ENCODE measurements at regions not wholly inside any gene's neighbourhood (a gene's known extent, or its start where the extent isn't known, plus 50 kb on each side); places are given as distances from the start of the nearest gene placed in this dataset.

DNA sequence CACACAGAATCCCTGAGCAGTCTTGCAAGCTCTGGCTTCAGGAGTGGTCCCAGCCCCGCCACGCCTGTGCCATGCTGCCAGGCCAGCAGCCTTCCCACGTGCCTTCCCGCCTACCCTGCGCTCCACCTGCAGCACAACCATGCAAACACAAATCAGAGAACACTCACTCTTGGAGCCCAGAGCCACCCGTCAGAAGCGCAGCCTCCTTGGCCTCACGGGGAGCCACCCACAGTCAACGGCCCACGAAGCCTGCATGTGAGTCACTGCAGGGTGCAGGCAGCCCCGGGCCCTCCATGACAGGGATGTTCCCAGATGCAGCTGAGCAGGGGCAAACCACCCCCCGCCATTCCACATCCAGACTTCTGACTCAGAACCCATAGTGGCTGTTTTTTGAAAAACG, 217.0 kb downstream of the DLL1 start:
- Histone ChIP-seq H3K9me1 (replicated peaks; ENCODE audit: control insufficient read depth, extremely low read depth, insufficient read depth, low read length) (no peaks in the 10 kb centered on the region), H3K4me2 (ENCODE audit: insufficient read depth, low read length) (no peak overlapping the region), H3K27ac (ENCODE audit: insufficient read depth, low read depth, low read length) (no peak overlapping the region), H2AFZ (ENCODE audit: low read depth, low read length) (no peak overlapping the region), H3K4me3 (replicated peaks in 1 of 3; ENCODE audit: insufficient read depth in 1 of 3, low read depth in 1 of 3, low read length in 3 of 3) (no peak overlapping the region), H3K27me3 (ENCODE audit: control insufficient read depth in 2 of 2, insufficient read depth in 2 of 2, low read length in 2 of 2) (no peaks in the 10 kb centered on the region), H3K9me3 (replicated peaks; ENCODE audit: control insufficient read depth, insufficient read depth, low read length) (no peaks in the 10 kb centered on the region), H3K4me1 (ENCODE audit: control insufficient read depth, extremely low read depth, insufficient read depth, low read length) (no peaks in the 10 kb centered on the region), H4K20me1 (replicated peaks; ENCODE audit: control insufficient read depth, extremely low read depth, insufficient read depth, low read length) (no peaks in the 10 kb centered on the region), H3K79me2 (ENCODE audit: control insufficient read depth, insufficient read depth, low read length) (no peaks in the 10 kb centered on the region), H3K9ac (replicated peaks; ENCODE audit: extremely low read depth, insufficient read depth, low read length) (no peak overlapping the region), H3K36me3 (ENCODE audit: control insufficient read depth in 2 of 2, extremely low read depth in 1 of 2, insufficient read depth in 2 of 2, low read length in 2 of 2) (no peaks in the 10 kb centered on the region)
- FAIRE-seq (no peak), DNase-seq (ENCODE audit: low read depth, low spot score) (no peak)
- CTCF ChIA-PET, result no interaction called here
- TF ChIP-seq MYC (IDR thresholded peaks at IDR 0.05; ENCODE audit: low read depth, low read length) (no peak), POLR2A (IDR thresholded peaks at IDR 0.05; ENCODE audit: low read depth, low read length) (no peak), JUN (IDR thresholded peaks at IDR 0.05; ENCODE audit: borderline replicate concordance, insufficient read depth, insufficient read length, low read depth) (no peak), POLR2AphosphoS5 (IDR thresholded peaks at IDR 0.05; ENCODE audit: insufficient read depth, low read depth, low read length) (no peak), GATA2 (IDR thresholded peaks at IDR 0.05; ENCODE audit: insufficient read depth, insufficient read length, low read depth, low read length) (no peak), EZH2 (IDR thresholded peaks at IDR 0.05; ENCODE audit: borderline replicate concordance, low read depth, low read length, severe bottlenecking) (no peak)
- dilution Hi-C loops (cut with MboI; ENCODE audit: extremely low pct_ligation_motif_present, low sequenced_read_pairs) (no loop called here), intact Hi-C loops (cut with micrococcal nuclease) (no loop called here)
- BruUV-seq (replicated peaks), result no TSS peak
- POLR2A ChIA-PET, result no interaction called here

DNA sequence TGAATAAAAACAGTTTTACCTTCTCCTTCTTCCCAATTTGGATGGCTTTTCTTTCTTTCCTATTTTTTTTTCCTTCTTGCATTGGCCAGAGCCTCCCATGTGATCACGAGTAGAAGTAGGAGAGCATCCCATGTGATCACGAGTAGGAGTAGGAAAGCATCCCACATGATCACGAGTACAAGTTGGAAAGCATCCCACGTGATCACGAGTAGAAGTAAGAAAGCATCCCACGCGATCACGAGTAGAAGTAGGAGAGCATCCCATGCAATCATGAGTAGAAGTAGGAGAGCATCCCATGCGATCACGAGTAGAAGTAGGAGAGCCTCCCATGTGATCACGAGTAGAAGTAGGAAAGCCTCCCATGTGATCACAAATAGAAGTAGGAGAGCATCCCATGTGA, 218.6 kb downstream of the DLL1 start:
- ChIA-PET CTCF (no interaction called here), POLR2A (no interaction called here)
- dilution Hi-C loops (cut with MboI; ENCODE audit: extremely low pct_ligation_motif_present, low sequenced_read_pairs), result no loop called here

More for the DNA sequence above, 218.6 kb downstream of the DLL1 start:
- Histone ChIP-seq H3K27me3 (ENCODE audit: control insufficient read depth in 2 of 2, insufficient read depth in 2 of 2, low read length in 2 of 2) (no peaks in the 10 kb centered on the region), H3K36me3 (ENCODE audit: control insufficient read depth in 2 of 2, extremely low read depth in 1 of 2, insufficient read depth in 2 of 2, low read length in 2 of 2) (no peaks in the 10 kb centered on the region), H3K79me2 (ENCODE audit: control insufficient read depth, insufficient read depth, low read length) (no peaks in the 10 kb centered on the region), H4K20me1 (replicated peaks; ENCODE audit: control insufficient read depth, extremely low read depth, insufficient read depth, low read length) (no peaks in the 10 kb centered on the region), H3K4me3 (replicated peaks in 1 of 3; ENCODE audit: insufficient read depth in 1 of 3, low read depth in 1 of 3, low read length in 3 of 3) (no peak overlapping the region), H3K9ac (replicated peaks; ENCODE audit: extremely low read depth, insufficient read depth, low read length) (no peak overlapping the region), H3K4me2 (ENCODE audit: insufficient read depth, low read length) (no peak overlapping the region), H3K4me1 (ENCODE audit: control insufficient read depth, extremely low read depth, insufficient read depth, low read length) (no peaks in the 10 kb centered on the region), H2AFZ (ENCODE audit: low read depth, low read length) (no peak overlapping the region), H3K9me1 (replicated peaks; ENCODE audit: control insufficient read depth, extremely low read depth, insufficient read depth, low read length) (no peaks in the 10 kb centered on the region), H3K9me3 (replicated peaks; ENCODE audit: control insufficient read depth, insufficient read depth, low read length) (no peaks in the 10 kb centered on the region), H3K27ac (ENCODE audit: insufficient read depth, low read depth, low read length) (no peak overlapping the region)
- FAIRE-seq (no peak), DNase-seq (ENCODE audit: low read depth, low spot score) (no peak)
- intact Hi-C loops (cut with micrococcal nuclease), result no loop called here
- TF ChIP-seq GATA2 (IDR thresholded peaks at IDR 0.05; ENCODE audit: insufficient read depth, insufficient read length, low read depth, low read length), result no peak
- no TSS peak for BruUV-seq (replicated peaks)
